Gastroesophageal sphincter (tissue), 4 donors: ENCODE measurements at regions not wholly inside any gene's neighbourhood (a gene's known extent, or its start where the extent isn't known, plus 50 kb on each side); places are given as distances from the start of the nearest gene placed in this dataset.
A peak's percentile ranks its signal among the peaks of the same experiment; 100 is the strongest.

Source experiments
- ATAC-seq: fragments of 150-250 bp; one replicate; pipeline ENCODE4 v1.9.1; 2016; ENCODE audit warnings: mild to moderate bottlenecking, moderate library complexity
- H3K27ac ChIP-seq, 4 donors: fragments of 200-600 bp; sonication (generic) in 3 of 4; 1 replicate in 3 of 4; 2 replicates in 1 of 4; pipeline ENCODE4 v1.5.1; 2016 to 2019
- H3K27me3 ChIP-seq: fragments of 200-600 bp; sonication (generic); one replicate; pipeline ENCODE4 v1.5.1; 2019
- H3K36me3 ChIP-seq, 2 donors: fragments of 200-600 bp; sonication (generic); one replicate each; pipeline ENCODE4 v1.5.1; 2019; ENCODE audit warnings: control low read depth in 1 of 2
- H3K4me1 ChIP-seq, 3 donors: fragments of 200-600 bp; sonication (generic); 1 replicate in 2 of 3; 2 replicates in 1 of 3; pipeline ENCODE4 v1.5.1; 2016 to 2019; ENCODE audit warnings: control low read depth in 2 of 3
- H3K4me3 ChIP-seq, 2 donors: fragments of 200-600 bp; sonication (generic); one replicate each; pipeline ENCODE4 v1.5.1; 2019; ENCODE audit warnings: mild to moderate bottlenecking in 1 of 2, moderate library complexity in 1 of 2
- H3K9me3 ChIP-seq, 3 donors: fragments of 200-600 bp; sonication (generic); one replicate each; pipeline ENCODE4 v1.5.1; 2017 to 2019; ENCODE audit warnings: control low read depth in 2 of 3
- EP300 ChIP-seq: sonication (generic); formaldehyde crosslinking; IDR thresholded peaks from one replicate; pipeline ENCODE4 v1.6.1; 2017; ENCODE audit warnings: antibody characterized with exemption, mild to moderate bottlenecking
- POLR2A ChIP-seq, 2 donors: fragments of 450-650 bp; IDR thresholded peaks; one replicate each; pipeline ENCODE4 v1.6.1; 2017; ENCODE audit warnings: antibody characterized with exemption in 2 of 2, mild to moderate bottlenecking in 2 of 2, moderate library complexity in 1 of 2
- POLR2AphosphoS5 ChIP-seq: sonication (generic); formaldehyde crosslinking; IDR thresholded peaks from one replicate; pipeline ENCODE4 v1.6.1; 2017; ENCODE audit warnings: antibody characterized with exemption
- WGBS, 2 donors: methylation state at CpG; one replicate each; pipeline ENCODE4 v1.1.5; 2018; ENCODE audit warnings: low coverage in 1 of 2; 5-methylcytosine and 5-hydroxymethylcytosine counted together
- TF ChIP-seq, protein P1 (sequence below), 4 experiments: fragments of 200-600 bp in 2 of 4; fragments of 450-650 bp in 2 of 4; sonication (generic) in 1 of 4; IDR thresholded peaks; one replicate each; pipeline ENCODE4 v1.5.1; 2017 to 2019; ENCODE audit warnings: antibody characterized with exemption in 4 of 4, mild to moderate bottlenecking in 2 of 4, moderate library complexity in 2 of 4

DNA sequence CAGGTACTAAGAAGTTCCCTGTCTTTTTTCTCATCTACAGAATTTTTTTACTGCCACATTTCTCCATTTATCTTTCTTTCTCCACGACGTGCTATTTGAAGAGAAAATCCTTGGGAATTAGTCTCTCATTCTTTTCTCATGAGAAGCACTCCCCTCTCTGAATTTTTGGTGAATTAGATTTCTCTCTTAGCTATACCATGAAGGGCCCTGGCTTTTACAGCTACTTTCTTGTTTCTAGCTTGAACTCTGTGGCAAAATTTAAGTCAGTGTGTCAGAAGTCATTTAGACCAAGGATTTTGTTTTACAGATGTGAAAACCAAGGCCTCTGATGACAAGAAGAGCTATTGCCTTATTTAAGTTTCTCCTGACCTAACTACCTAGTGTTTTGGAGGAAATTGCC is 213.1 kb downstream of the AEBP2 start:
- no peak for ATAC-seq
- WGBS, 2 donors: 17 to 40% methylated on average over 2 of the region's 2 CpGs

DNA sequence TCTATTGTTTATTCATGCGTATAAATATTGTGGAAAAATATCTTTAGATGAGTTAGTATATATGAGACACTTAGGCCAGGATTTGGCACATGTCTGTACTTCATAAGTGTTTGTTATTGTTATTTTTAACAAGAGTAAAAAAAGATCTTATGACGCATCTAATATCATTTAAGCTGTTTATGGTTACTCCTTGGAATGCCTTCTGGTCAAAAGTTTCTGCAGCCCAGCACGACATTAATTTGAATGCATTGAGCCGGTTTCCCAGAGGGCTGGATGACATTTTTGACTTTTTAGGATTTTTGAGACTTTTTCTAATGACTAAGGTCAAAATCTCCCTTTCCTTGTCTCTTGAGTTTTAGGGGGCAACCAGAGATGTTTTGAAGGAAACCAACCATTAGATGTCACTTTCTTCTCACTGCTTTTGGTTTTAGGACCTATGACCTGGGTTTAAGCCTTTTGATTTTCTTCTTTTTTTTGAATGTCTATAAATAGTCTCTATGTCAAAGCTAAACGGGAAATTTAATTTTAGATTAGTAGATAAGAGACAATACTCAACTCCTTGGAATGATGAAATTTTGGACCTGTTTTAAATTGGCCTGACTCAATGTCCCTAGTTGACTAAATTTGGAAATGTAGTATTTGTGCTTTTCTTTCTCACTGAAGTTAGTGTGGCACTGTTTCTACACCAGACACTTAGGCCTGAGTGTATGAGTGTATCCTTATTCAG is 215.5 kb downstream of the AEBP2 start:
- TF ChIP-seq POLR2AphosphoS5 (peak; percentile 45), EP300 (no peak)
- Histone ChIP-seq H3K4me1 (peaks cover 0 to 15% (median 8%) of the 10 kb centered on the region in 3 donors), H3K4me3 (no peak overlapping the region), H3K9me3 (no peaks in the 10 kb centered on the region), H3K36me3 (no peaks in the 10 kb centered on the region), H3K27ac (peak overlapping the region; percentile 6 to 63 (median 24)), H3K27me3 (no peaks in the 10 kb centered on the region)
- ATAC-seq: no peak
- 30 to 32% methylated on average over 5 of the region's 5 CpGs for WGBS, 2 donors

More for the DNA sequence above, 213.1 kb downstream of the AEBP2 start:
- Histone ChIP-seq H3K27me3 (no peaks in the 10 kb centered on the region), H3K4me1 (peaks cover 0 to 27% (median 8%) of the 10 kb centered on the region in 3 donors), H3K4me3 (no peak overlapping the region), H3K27ac (peak overlapping the region in 2 of 4 donors; percentile 46 to 63), H3K9me3 (no peaks in the 10 kb centered on the region), H3K36me3 (no peaks in the 10 kb centered on the region)
- no peak for TF ChIP-seq EP300
- no peak for TF ChIP-seq POLR2AphosphoS5
- TF ChIP-seq POLR2A (IDR thresholded peaks at IDR 0.05): no peak
- TF ChIP-seq, protein P1, sequence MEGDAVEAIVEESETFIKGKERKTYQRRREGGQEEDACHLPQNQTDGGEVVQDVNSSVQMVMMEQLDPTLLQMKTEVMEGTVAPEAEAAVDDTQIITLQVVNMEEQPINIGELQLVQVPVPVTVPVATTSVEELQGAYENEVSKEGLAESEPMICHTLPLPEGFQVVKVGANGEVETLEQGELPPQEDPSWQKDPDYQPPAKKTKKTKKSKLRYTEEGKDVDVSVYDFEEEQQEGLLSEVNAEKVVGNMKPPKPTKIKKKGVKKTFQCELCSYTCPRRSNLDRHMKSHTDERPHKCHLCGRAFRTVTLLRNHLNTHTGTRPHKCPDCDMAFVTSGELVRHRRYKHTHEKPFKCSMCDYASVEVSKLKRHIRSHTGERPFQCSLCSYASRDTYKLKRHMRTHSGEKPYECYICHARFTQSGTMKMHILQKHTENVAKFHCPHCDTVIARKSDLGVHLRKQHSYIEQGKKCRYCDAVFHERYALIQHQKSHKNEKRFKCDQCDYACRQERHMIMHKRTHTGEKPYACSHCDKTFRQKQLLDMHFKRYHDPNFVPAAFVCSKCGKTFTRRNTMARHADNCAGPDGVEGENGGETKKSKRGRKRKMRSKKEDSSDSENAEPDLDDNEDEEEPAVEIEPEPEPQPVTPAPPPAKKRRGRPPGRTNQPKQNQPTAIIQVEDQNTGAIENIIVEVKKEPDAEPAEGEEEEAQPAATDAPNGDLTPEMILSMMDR (IDR thresholded peaks at IDR 0.05): no peak

DNA sequence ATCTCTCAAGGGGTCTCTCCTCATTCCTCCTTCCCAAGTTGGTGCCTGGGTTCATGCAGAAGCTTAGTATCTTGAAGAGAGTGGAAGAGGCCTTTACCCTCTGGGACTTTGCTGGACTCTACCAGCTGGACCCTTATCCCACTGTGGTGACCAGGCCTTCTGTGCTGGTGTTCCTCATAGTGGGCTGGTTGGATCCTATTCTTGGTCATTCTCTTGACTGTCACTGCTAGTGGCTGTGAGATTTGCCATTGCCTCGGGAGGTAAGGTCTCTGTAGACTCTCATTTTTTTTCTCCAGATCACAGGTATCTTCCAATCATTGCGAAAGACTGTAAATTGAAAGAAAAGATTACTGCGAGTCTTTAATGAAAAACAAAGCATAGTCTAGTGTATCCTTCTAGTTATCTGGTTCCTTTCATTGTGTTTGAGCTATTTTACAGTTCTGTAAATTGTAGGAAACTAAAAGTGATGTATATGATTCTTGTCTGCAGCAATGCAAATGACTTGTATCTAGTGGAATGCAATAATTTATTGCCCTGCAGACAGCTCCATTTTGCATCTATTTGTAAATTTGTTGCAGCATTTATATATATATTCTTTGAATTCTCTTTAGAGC is 217.9 kb downstream of the AEBP2 start:
- no peak overlapping the region for H3K4me3 ChIP-seq
- H3K36me3 ChIP-seq: no peaks in the 10 kb centered on the region
- ATAC-seq: no peak
- no peak for TF ChIP-seq EP300
- TF ChIP-seq, protein P1 (IDR thresholded peaks at IDR 0.05): no peak
- TF ChIP-seq POLR2A (IDR thresholded peaks at IDR 0.05): no peak
- no peak for TF ChIP-seq POLR2AphosphoS5
- peaks cover 0 to 15% (median 8%) of the 10 kb centered on the region in 3 donors for H3K4me1 ChIP-seq
- no peaks in the 10 kb centered on the region for H3K9me3 ChIP-seq
- 90 to 95% methylated on average over 3 of the region's 3 CpGs for WGBS, 2 donors
- no peak overlapping the region for H3K27ac ChIP-seq
- no peaks in the 10 kb centered on the region for H3K27me3 ChIP-seq

DNA sequence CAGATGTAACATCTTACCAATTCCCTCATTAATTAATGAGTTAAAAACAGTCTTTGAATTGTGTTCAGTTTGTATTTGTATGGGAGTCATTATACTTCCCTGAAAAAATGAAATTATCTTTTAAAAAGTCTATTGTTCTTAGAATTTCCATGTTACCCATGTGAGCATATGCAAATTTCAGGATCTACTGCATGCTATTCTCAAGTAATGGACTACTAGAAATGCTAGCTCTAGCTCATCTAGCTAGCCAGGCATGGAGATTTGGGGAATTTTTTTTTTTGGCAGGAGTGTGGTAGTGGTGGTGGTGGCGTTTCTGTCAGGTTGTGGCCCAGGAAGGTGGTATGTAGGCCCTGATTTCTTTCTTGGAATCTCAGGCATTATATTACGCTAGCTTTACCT is 218.4 kb downstream of the AEBP2 start:
- no peaks in the 10 kb centered on the region for H3K36me3 ChIP-seq
- no peaks in the 10 kb centered on the region for H3K27me3 ChIP-seq
- H3K4me1 ChIP-seq: peaks cover 0 to 15% (median 8%) of the 10 kb centered on the region in 3 donors
- no peak overlapping the region for H3K27ac ChIP-seq
- no peak for ATAC-seq
- H3K4me3 ChIP-seq: no peak overlapping the region
- WGBS, 2 donors: 89 to 90% methylated on average over 2 of the region's 2 CpGs
- no peaks in the 10 kb centered on the region for H3K9me3 ChIP-seq
- no peak for TF ChIP-seq POLR2AphosphoS5
- TF ChIP-seq, protein P1 (IDR thresholded peaks at IDR 0.05): no peak
- TF ChIP-seq POLR2A (IDR thresholded peaks at IDR 0.05): no peak
- no peak for TF ChIP-seq EP300

DNA sequence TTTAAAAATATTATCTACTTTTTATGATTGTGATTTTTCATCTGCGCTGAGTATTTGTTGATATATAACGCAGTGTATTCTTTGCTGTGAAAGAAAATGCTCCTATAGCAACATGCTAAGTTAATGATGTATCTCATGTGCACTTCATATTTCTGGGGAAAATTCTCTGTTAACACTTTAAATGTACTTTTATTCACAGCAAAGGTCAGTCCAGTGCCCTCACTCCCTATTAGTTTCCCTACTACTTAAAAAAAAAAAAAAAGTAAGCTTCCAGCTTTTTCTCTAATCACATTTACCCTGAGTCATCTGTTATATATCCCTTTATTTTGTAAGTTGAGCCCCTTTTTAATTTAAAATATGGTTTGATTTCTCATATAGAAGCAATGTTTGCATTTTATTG is 219.8 kb downstream of the AEBP2 start:
- no peak overlapping the region for H3K27ac ChIP-seq
- no peak for ATAC-seq
- TF ChIP-seq, protein P1 (IDR thresholded peaks at IDR 0.05): no peak
- TF ChIP-seq POLR2A (IDR thresholded peaks at IDR 0.05): no peak
- no peak for TF ChIP-seq EP300
- TF ChIP-seq POLR2AphosphoS5: no peak
- H3K9me3 ChIP-seq: no peaks in the 10 kb centered on the region
- no peaks in the 10 kb centered on the region for H3K27me3 ChIP-seq
- peaks cover 0 to 15% (median 8%) of the 10 kb centered on the region in 3 donors for H3K4me1 ChIP-seq
- H3K4me3 ChIP-seq: no peak overlapping the region
- 95 to 96% methylated on average over 2 of the region's 2 CpGs for WGBS, 2 donors
- no peaks in the 10 kb centered on the region for H3K36me3 ChIP-seq
